T47D (cell line): ENCODE measurements at regions not wholly inside any gene's neighbourhood (a gene's known extent, or its start where the extent isn't known, plus 50 kb on each side); places are given as distances from the start of the nearest gene placed in this dataset.

ENCODE experiments used
- DNase-seq, 2 experiments: peaks; one replicate each; pipeline versions ENCODE4 v3.0.0 to v3.0.0-alpha.2; 2011 to 2012; ENCODE audit warnings: low read depth in 1 of 2, low spot score in 1 of 2
- JUND ChIP-seq: IDR thresholded peaks from 2 replicates; pipeline ENCODE4 v1.6.1; 2012; ENCODE audit warnings: low read depth
- in situ Hi-C: cut with HindIII; loops from 2 replicates; pipeline ENCODE4 v1.10.0; 2016; ENCODE audit warnings: low sequenced_read_pairs, low pct_unique_long_range_greater_than_20kb

GRCh38 chr5:20654746-20655145, 666.7 kb upstream of the CDH18 start:
- no peak for TF ChIP-seq JUND
- DNase-seq: no peak
- in situ Hi-C loops: no loop called here

GRCh38 chr5:20654033-20654432, 666.0 kb upstream of the CDH18 start:
- DNase-seq: no peak
- in situ Hi-C loops: no loop called here
- TF ChIP-seq JUND: no peak

- no peak for TF ChIP-seq JUND
- DNase-seq: no peak
- in situ Hi-C loops: no loop called here
These were observed 662.0 kb upstream of the CDH18 start for GRCh38 chr5:20649966-20650365.

GRCh38 chr5:20648981-20649380, 661.0 kb upstream of the CDH18 start:
- TF ChIP-seq JUND: no peak
- in situ Hi-C loops: no loop called here
- DNase-seq: no peak

GRCh38 chr5:20636686-20637085, 648.7 kb upstream of the CDH18 start:
- DNase-seq: no peak
- in situ Hi-C loops: no loop called here
- TF ChIP-seq JUND: no peak

GRCh38 chr5:20619591-20619990, 631.6 kb upstream of the CDH18 start:
- DNase-seq: no peak
- in situ Hi-C loops: no loop called here
- TF ChIP-seq JUND: no peak

- in situ Hi-C loops: no loop called here
- no peak for DNase-seq
- no peak for TF ChIP-seq JUND
These were observed 630.3 kb upstream of the CDH18 start for GRCh38 chr5:20618340-20618739.

- no peak for DNase-seq
- in situ Hi-C loops: no loop called here
- no peak for TF ChIP-seq JUND
These were observed 629.8 kb upstream of the CDH18 start for GRCh38 chr5:20617841-20618240.

GRCh38 chr5:20615888-20616563, 628.0 kb upstream of the CDH18 start:
- TF ChIP-seq JUND: no peak
- in situ Hi-C loops: no loop called here
- DNase-seq: peak in 1 of 2 experiments; percentile 7

- no peak for DNase-seq
- TF ChIP-seq JUND: no peak
These were observed 623.6 kb upstream of the CDH18 start for GRCh38 chr5:20611620-20612019.

GRCh38 chr5:20610681-20611080, 622.7 kb upstream of the CDH18 start:
- TF ChIP-seq JUND: no peak
- DNase-seq: no peak
- in situ Hi-C loops: no loop called here

More at GRCh38 chr5:20611620-20612019, 623.6 kb upstream of the CDH18 start:
- in situ Hi-C loops: no loop called here

- no peak for DNase-seq
- TF ChIP-seq JUND: no peak
- in situ Hi-C loops: no loop called here
These were observed 621.1 kb upstream of the CDH18 start for GRCh38 chr5:20609126-20609525.

GRCh38 chr5:20608567-20608966, 620.6 kb upstream of the CDH18 start:
- in situ Hi-C loops: no loop called here
- TF ChIP-seq JUND: no peak
- no peak for DNase-seq

- no peak for DNase-seq
- no peak for TF ChIP-seq JUND
- in situ Hi-C loops: no loop called here
These were observed 617.9 kb upstream of the CDH18 start for GRCh38 chr5:20605732-20606525.
